T47D (cell line): ENCODE measurements at regions not wholly inside any gene's neighbourhood (a gene's known extent, or its start where the extent isn't known, plus 50 kb on each side); places are given as distances from the start of the nearest gene placed in this dataset.

Source experiments
- DNase-seq, 2 experiments: peaks; one replicate each; pipeline versions ENCODE4 v3.0.0 to v3.0.0-alpha.2; 2011 to 2012; ENCODE audit warnings: low read depth in 1 of 2, low spot score in 1 of 2
- JUND ChIP-seq: IDR thresholded peaks from 2 replicates; pipeline ENCODE4 v1.6.1; 2012; ENCODE audit warnings: low read depth
- in situ Hi-C: cut with HindIII; loops from 2 replicates; pipeline ENCODE4 v1.10.0; 2016; ENCODE audit warnings: low sequenced_read_pairs, low pct_unique_long_range_greater_than_20kb

DNA sequence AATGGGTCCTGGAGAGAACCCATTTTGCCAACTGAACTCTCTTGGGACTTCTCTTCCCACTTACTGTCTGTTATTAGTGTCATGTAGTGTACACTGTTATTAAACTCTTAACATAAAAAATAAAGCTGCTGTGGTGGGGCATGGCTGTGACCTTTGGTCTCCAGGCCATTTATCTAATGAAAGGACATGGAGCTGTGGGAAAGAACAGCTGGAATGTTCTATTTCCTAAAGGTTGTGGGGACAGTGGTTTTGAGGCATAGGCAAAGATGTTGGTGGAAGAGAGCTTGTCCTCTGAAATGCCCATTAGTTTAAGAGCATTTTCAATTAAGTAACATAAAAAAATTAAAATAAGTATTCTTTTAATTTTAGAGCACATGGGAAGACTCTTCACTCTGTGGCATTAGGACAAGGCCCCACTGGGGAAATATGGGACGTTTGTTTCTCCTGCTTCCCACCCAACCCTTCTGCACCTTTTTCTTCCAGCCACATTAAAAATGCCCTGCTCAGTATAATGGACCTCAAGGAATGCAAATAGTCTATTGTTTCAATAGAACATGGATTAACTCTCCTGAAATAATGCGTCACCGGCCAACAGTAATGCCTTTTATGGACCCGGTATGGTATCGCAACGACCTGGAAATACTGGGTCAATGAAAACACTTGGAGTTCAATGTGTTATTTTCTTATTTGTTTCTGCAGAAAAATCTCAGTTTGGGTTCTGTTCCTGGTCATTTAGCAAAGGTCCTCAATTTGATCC, 149.6 kb downstream of the BUB3 start:
- DNase-seq: no peak
- in situ Hi-C loops: no loop called here
- TF ChIP-seq JUND: no peak

DNA sequence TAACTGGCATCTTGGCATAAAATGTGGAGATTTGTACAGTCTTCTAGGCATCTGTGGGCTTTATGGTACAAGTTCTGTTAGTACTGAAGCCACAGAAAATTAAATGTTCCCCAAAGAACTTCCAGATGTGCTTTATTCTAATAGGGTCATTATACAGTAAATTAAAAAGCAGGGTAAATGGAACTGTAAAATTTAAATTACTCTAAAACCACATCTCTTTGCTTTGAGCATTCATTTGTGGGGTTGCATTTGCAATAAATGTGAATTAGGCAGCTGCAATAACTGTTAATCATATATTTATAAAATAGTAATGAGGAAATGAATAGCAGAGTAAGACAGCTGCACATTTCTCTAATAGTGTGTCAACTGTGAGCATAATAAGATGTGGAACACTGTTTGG, 151.5 kb downstream of the BUB3 start:
- in situ Hi-C loops: no loop called here
- no peak for TF ChIP-seq JUND
- DNase-seq: no peak

DNA sequence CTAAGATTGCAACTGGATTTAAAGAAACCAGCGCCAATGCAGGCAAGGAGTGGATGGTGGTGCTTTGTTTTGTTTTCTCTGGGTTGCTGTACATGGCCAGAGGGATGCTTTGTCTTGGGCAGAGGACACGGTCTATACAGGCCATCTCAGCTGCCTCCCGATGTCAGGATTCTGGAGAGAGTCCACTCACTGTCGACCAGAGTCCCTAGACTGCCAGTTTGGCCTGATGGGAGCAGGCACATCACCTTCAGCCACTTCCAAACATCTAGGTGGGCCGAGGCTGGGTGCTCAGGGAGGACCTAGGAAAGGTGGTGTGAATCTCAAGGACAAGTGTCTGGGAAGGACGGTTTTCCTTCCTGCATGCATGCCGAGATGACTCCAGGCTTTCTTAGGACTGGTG, 152.1 kb downstream of the BUB3 start:
- in situ Hi-C loops: no loop called here
- no peak for TF ChIP-seq JUND
- DNase-seq: no peak

DNA sequence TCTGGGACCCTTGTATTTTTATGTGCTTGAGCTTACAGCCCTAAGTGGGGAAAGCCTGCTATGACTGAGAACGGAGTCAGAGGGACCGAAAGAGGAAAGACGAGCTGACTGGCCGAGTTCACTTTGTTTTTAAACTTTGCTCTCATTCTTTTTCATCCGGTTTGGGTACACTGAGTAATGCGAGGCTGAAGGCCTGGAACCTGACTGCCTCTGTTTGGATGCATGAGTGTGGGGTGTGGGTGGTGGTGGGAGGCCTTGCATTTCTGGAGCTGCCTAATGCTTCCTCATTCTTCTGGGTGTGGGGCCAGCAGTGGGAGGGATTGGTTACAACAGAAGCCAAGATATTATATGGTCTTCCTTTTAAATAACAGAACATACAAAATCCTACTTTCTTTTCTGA, 155.5 kb downstream of the BUB3 start:
- in situ Hi-C loops: no loop called here
- no peak for TF ChIP-seq JUND
- no peak for DNase-seq

DNA sequence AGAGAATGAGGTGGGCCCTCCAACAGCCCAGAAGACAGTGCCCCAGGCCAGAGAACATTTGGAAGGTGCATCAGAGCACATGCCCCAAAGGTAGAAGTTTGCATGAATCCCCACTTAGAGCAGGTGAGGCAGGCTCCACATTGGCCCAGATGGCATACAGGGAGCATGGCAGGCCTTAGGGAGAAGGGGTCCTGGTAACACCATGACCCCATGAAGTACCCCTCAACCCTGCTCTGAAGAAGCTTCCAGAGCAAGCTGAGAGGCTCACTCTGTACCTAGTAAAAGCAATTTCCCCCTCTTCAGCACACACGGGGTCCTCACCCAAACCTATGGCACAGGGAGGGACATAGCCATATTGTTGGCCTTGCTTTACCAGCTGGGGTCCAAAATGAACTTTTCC, 162.6 kb downstream of the BUB3 start:
- in situ Hi-C loops: no loop called here
- TF ChIP-seq JUND: no peak
- no peak for DNase-seq

DNA sequence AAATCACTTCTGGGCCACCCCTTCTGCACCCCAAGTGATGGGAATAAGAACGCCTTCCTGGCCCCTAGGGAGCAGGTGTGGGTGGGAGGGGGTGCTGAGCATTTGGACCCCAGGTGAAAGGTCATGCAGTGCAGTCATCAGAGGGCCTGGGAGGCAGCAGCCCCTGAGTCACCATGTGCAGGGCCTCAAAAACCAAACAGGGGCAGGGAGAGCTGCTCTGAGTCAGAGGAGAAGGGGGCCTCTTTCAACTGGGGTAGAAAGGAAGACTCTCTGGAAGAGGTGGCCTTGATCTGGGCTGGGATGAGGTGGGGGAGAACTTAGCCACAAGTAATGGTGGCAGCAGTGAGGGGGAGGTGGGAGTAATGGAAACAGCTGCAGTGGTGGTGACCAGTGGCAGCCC, 164.3 kb downstream of the BUB3 start:
- in situ Hi-C loops: no loop called here
- TF ChIP-seq JUND: no peak

DNA sequence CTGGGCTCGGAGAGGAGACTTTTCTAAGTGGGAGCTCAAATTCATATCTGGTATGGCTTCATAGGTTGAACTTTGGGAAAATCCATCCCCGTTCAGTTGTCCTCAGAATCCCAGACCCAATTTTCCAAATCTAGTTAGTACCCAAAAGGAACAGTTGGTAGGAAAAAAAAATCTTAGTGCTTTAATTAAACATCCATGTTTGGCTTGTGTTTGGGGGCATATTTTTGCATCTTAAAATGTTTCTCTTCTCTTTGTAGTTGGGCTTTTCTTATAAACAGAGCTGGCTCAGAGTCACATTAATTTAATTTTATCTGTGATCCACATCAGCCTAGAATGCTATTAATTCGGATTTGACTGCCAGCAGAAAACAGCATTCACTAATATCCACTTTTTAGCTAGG, 165.9 kb downstream of the BUB3 start:
- no peak for DNase-seq
- no peak for TF ChIP-seq JUND
- in situ Hi-C loops: no loop called here

More for the DNA sequence above, 164.3 kb downstream of the BUB3 start:
- DNase-seq: no peak

DNA sequence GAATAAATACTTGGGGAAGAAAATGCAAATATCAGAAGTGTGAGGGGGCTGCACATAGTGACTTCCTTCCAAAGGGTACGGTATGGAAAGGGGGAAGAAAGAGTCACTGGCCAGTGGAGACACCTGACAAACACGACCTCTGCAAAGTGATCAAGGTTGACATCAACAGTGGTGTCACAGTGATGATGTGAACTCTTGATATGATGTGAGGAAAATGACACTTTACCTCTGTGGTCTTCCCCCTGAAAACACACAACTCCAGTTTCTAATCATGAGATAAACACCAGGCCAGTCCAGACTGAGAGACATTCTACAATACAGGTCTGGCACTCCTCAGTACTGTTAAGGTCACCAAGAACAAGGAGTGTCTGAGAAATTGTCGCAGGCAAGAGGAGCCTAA, 169.7 kb downstream of the BUB3 start:
- DNase-seq: no peak
- in situ Hi-C loops: no loop called here
- no peak for TF ChIP-seq JUND

GRCh38 chr10:123325663-123326190, 171.5 kb downstream of the BUB3 start:
- no peak for DNase-seq
- no peak for TF ChIP-seq JUND
- in situ Hi-C loops: no loop called here

- in situ Hi-C loops: no loop called here
- TF ChIP-seq JUND: no peak
- DNase-seq: no peak
Measured at GRCh38 chr10:123326674-123327073, 172.5 kb downstream of the BUB3 start.

DNA sequence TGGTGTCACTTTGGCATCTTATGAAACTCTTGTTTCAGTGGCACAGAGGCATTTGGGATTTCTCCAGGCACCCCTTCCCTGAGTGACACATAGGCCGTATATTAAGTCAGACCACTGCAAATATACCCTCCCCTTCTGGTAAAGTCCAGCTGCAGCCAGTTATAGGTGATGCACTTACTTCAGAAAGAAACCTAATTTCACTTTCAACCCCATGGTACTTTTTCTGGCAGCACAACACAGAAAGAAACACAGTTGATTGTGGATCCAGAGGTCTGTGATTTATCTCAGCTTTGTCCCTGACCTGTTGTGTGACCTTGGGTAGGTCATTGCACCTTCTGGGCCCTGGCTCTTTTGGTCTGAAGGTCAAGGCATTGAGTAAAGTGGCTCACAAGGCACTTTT, 173.2 kb downstream of the BUB3 start:
- in situ Hi-C loops: no loop called here
- DNase-seq: no peak
- TF ChIP-seq JUND: no peak

DNA sequence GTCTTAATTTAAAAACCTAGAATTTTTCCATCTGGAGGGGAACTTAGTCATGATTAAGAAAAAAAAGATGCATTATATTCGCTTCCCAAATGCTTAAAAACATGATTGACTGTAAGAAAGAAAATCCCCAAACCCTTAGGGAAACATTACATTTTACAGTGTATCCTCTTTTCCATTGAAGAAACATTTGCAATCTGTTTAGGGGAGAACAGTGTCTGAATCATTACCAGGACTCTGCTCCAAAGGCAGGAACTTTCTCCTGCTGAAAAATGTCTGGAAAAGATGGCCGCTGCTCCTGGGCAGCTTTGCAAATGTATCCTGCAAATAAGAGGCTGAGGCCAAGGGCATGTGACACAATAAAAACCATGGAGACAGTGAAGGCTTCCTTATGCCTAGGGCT, 173.7 kb downstream of the BUB3 start:
- in situ Hi-C loops: no loop called here
- TF ChIP-seq JUND: no peak
- DNase-seq: no peak

DNA sequence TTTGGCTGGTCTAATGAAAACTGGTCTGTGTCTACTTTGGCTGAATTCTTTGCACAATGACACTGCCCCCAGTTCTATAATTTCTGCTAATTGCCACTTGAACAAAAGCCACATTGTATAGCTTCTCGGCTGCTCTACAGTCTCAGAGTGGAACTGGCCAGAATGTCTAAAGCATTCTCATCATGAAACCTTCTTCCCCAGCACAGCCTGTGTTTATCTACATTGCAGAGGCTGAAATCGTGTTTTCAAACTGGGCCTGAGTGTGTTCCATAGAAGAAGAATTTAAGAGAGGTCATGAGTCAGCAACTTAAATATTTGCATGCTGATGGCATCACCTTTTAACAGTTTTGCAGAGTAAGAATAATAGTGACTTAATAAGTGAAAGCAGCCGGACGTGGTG, 177.2 kb downstream of the BUB3 start:
- TF ChIP-seq JUND: no peak
- in situ Hi-C loops: no loop called here
- DNase-seq: peak; percentile 11 to 52

- in situ Hi-C loops: no loop called here
- no peak for TF ChIP-seq JUND
- no peak for DNase-seq
Measured at GRCh38 chr10:123346581-123346980, 192.4 kb downstream of the BUB3 start.
